HepG2 (cell line): ENCODE measurements at regions not wholly inside any gene's neighbourhood (a gene's known extent, or its start where the extent isn't known, plus 50 kb on each side); places are given as distances from the start of the nearest gene placed in this dataset.

ENCODE experiments used
- ATAC-seq: fragments of 200-7000 bp; cut with Tn5 transposase; 3 replicates; pipeline ENCODE4 v1.9.1; 2020; ENCODE audit warnings: mild to moderate bottlenecking, moderate library complexity
- BruUV-seq: library from RNA; stranded (reverse); fragments of 400-500 nt; replicated peaks from 2 replicates; lab custom pipeline; 2021; lab: Mats Ljungman, UMichigan
- CTCF ChIA-PET: fragments of 300-600 bp; formaldehyde crosslinking; extraction: SDS; loops from one replicate; lab custom pipeline; 2021; ENCODE audit warnings: low total read pairs, inconsistent platforms, low intra/inter-chr PET ratio; lab: Yijun Ruan, JAX
- POLR2A ChIA-PET: fragments of 350-600 bp; sonication (Branson Sonifier 250); formaldehyde crosslinking; loops from one replicate; lab custom pipeline; 2020; ENCODE audit warnings: antibody characterized with exemption, inconsistent platforms; lab: Yijun Ruan, JAX
- DNase-seq: peaks from one replicate; pipeline ENCODE4 v3.0.0-alpha.2; 2015; ENCODE audit warnings: low spot score
- FAIRE-seq: peaks from 3 replicates; lab custom pipeline; 2011; peaks lifted over from hg19 to GRCh38; lab: Jason Lieb, UNC
- H2AFZ ChIP-seq: one replicate; pipeline ENCODE4 v1.6.1; 2011; ENCODE audit warnings: low read length, inconsistent platforms
- H3K27ac ChIP-seq: fragments of 300-600 bp; 3 replicates; pipeline ENCODE4 v1.8.0; 2011; ENCODE audit warnings: mixed run types, mild to moderate bottlenecking, mixed read lengths, low read length, inconsistent platforms; ENCODE audit not compliant: insufficient read depth; ENCODE audit errors: extremely low read length
- H3K27me3 ChIP-seq, 2 experiments: fragments of 200-600 bp in 1 of 2; 2 replicates in 1 of 2; 3 replicates in 1 of 2; pipeline versions ENCODE4 v1.6.0 to v1.8.0; 2011; ENCODE audit warnings: low read length in 2 of 2, mild to moderate bottlenecking in 2 of 2, moderate library complexity in 2 of 2, inconsistent platforms in 1 of 2; ENCODE audit not compliant: insufficient read depth in 2 of 2, control insufficient read depth in 1 of 2
- H3K36me3 ChIP-seq, 2 experiments: fragments of 200-600 bp in 1 of 2; replicated peaks in 1 of 2; 2 replicates in 1 of 2; 3 replicates in 1 of 2; pipeline versions ENCODE4 v1.5.1 to v1.8.0; 2011; ENCODE audit warnings: low read length in 2 of 2, inconsistent platforms in 1 of 2; ENCODE audit not compliant: insufficient read depth in 2 of 2, control insufficient read depth in 1 of 2
- H3K4me1 ChIP-seq: 2 replicates; pipeline ENCODE4 v1.5.1; 2012; ENCODE audit warnings: low read length, inconsistent platforms; ENCODE audit not compliant: insufficient read depth
- H3K4me2 ChIP-seq: 2 replicates; pipeline ENCODE4 v1.6.0; 2011; ENCODE audit warnings: low read depth, low read length, inconsistent platforms
- H3K4me3 ChIP-seq, 3 experiments: fragments of 200-600 bp in 1 of 3; sonication (generic), shearing (Covaris generic) in 1 of 3; replicated peaks in 1 of 3; 2 replicates each; pipeline ENCODE4 v1.5.1; 2011 to 2016; ENCODE audit warnings: low read length in 3 of 3, inconsistent platforms in 2 of 3, low read depth in 2 of 3, mild to moderate bottlenecking in 2 of 3, control low read depth in 1 of 3, mixed read lengths in 1 of 3; ENCODE audit not compliant: insufficient read depth in 1 of 3
- H3K79me2 ChIP-seq: one replicate; pipeline ENCODE4 v1.6.1; 2011; ENCODE audit warnings: low read length, inconsistent platforms; ENCODE audit not compliant: insufficient read depth
- H3K9ac ChIP-seq: 2 replicates; pipeline ENCODE4 v1.6.0; 2011; ENCODE audit warnings: mild to moderate bottlenecking, low read depth, low read length, inconsistent platforms; ENCODE audit not compliant: insufficient read depth
- H3K9me3 ChIP-seq: 2 replicates; pipeline ENCODE4 v1.5.1; 2012; ENCODE audit warnings: mild to moderate bottlenecking, low read length
- H4K20me1 ChIP-seq: 2 replicates; pipeline ENCODE4 v1.6.0; 2011; ENCODE audit warnings: inconsistent platforms, mild to moderate bottlenecking, low read length, moderate library complexity; ENCODE audit not compliant: insufficient read depth
- ELF1 ChIP-seq: sonication (generic); formaldehyde crosslinking; IDR thresholded peaks from 2 replicates; pipeline ENCODE4 v1.4.0; 2020; ENCODE audit warnings: missing genetic modification reagents
- FOSL2 ChIP-seq: sonication (generic); formaldehyde crosslinking; IDR thresholded peaks from 2 replicates; pipeline ENCODE4 v1.4.0; 2020; ENCODE audit warnings: missing genetic modification reagents
- HNF4A ChIP-seq: sonication (generic); formaldehyde crosslinking; IDR thresholded peaks from 2 replicates; pipeline ENCODE4 v1.4.0; 2020; ENCODE audit warnings: missing genetic modification reagents
- ONECUT2 ChIP-seq: sonication (generic); formaldehyde crosslinking; IDR thresholded peaks from 2 replicates; pipeline ENCODE4 v1.4.0; 2020; ENCODE audit warnings: missing genetic modification reagents
- ZNF468 ChIP-seq: sonication (generic); formaldehyde crosslinking; IDR thresholded peaks from 2 replicates; pipeline ENCODE4 v1.8.0; 2022; ENCODE audit warnings: mild to moderate bottlenecking, moderate library complexity, missing genetic modification reagents
- WGBS: methylation state at CpG from one replicate; pipeline ENCODE4 v1.1.6; 2017; ENCODE audit warnings: low lambda C conversion rate; 5-methylcytosine and 5-hydroxymethylcytosine counted together
- in situ Hi-C: cut with HindIII; loops from 2 replicates; pipeline ENCODE4 v1.10.0; 2017; ENCODE audit warnings: low pct_unique_long_range_greater_than_20kb; ENCODE audit not compliant: extremely low pct_ligation_motif_present
- intact Hi-C: fragments of 100-400 bp; cut with micrococcal nuclease; formaldehyde crosslinking; loops from one replicate; pipeline ENCODE4 v1.10.0; 2022; ENCODE audit not compliant: unreplicated experiment
- TF ChIP-seq, protein P1 (sequence below), 2 experiments: sonication (generic) in 1 of 2; formaldehyde crosslinking in 1 of 2; IDR thresholded peaks; 2 replicates each; pipeline versions ENCODE4 v1.5.1 to v1.6.1; 2011 to 2020; ENCODE audit warnings: borderline replicate concordance in 1 of 2, low read depth in 1 of 2, low read length in 1 of 2, mild to moderate bottlenecking in 1 of 2, missing genetic modification reagents in 1 of 2, moderate library complexity in 1 of 2
- TF ChIP-seq, protein P2 (sequence below): sonication (generic); formaldehyde crosslinking; IDR thresholded peaks from 2 replicates; pipeline ENCODE4 v1.4.0; 2020; ENCODE audit warnings: missing genetic modification reagents

DNA sequence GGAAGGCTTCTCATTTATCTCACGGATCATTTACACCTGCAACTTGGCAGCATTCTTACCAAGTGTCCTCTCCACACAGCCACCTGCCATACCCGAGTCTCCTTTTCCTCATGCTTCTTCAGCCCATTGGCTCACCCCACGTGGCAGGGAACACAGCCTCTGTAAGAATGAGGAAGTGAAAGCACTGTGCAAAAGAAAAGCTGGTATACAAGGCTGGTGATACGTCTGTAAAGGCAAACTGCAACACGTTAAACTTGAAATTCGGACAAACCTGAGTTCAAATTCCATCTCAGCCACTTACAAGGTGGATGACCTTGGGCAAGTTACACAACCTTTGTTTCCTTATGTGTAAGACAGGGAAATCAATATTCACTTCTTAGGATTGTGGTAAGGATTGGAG lies 164.0 kb upstream of the RASGEF1B start:
- Histone ChIP-seq H3K79me2 (no peaks in the 10 kb centered on the region), H3K9ac (no peak overlapping the region), H3K27me3 (no peaks in the 10 kb centered on the region), H3K4me3 (no peak overlapping the region), H3K27ac (no peak overlapping the region), H4K20me1 (no peaks in the 10 kb centered on the region)
- CTCF ChIA-PET, result no interaction called here
- POLR2A ChIA-PET, result no interaction called here
- DNase-seq, result no peak
- TF ChIP-seq, protein P1, sequence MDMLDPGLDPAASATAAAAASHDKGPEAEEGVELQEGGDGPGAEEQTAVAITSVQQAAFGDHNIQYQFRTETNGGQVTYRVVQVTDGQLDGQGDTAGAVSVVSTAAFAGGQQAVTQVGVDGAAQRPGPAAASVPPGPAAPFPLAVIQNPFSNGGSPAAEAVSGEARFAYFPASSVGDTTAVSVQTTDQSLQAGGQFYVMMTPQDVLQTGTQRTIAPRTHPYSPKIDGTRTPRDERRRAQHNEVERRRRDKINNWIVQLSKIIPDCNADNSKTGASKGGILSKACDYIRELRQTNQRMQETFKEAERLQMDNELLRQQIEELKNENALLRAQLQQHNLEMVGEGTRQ (IDR thresholded peaks at IDR 0.05; ENCODE audit: low read depth, low read length), result 0 out of 2 replicates have a peak, but pooled peaks have one; percentile 30
- TF ChIP-seq, protein P1 (CRISPR knock-in tag; IDR thresholded peaks at IDR 0.05; ENCODE audit: borderline replicate concordance), result no peak
- TF ChIP-seq ELF1 (0 out of 2 replicates have a peak, but pooled peaks have one; percentile 13), FOSL2 (CRISPR knock-in tag) (no peak), ONECUT2 (0 out of 2 replicates have a peak, but pooled peaks have one; percentile 37), ZNF468 (CRISPR knock-in tag) (no peak), HNF4A (0 out of 2 replicates have a peak, but pooled peaks have one; percentile 15)
- TF ChIP-seq, protein P2, sequence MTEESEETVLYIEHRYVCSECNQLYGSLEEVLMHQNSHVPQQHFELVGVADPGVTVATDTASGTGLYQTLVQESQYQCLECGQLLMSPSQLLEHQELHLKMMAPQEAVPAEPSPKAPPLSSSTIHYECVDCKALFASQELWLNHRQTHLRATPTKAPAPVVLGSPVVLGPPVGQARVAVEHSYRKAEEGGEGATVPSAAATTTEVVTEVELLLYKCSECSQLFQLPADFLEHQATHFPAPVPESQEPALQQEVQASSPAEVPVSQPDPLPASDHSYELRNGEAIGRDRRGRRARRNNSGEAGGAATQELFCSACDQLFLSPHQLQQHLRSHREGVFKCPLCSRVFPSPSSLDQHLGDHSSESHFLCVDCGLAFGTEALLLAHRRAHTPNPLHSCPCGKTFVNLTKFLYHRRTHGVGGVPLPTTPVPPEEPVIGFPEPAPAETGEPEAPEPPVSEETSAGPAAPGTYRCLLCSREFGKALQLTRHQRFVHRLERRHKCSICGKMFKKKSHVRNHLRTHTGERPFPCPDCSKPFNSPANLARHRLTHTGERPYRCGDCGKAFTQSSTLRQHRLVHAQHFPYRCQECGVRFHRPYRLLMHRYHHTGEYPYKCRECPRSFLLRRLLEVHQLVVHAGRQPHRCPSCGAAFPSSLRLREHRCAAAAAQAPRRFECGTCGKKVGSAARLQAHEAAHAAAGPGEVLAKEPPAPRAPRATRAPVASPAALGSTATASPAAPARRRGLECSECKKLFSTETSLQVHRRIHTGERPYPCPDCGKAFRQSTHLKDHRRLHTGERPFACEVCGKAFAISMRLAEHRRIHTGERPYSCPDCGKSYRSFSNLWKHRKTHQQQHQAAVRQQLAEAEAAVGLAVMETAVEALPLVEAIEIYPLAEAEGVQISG (CRISPR knock-in tag), result no peak
- TF ChIP-seq, all 625 proteins: peak for 4
- no peak overlapping the region for H2AFZ ChIP-seq
- FAIRE-seq (no peak), ATAC-seq (no peak)
- in situ Hi-C loops (no loop called here), intact Hi-C loops (no loop called here)
- 17% methylated on average over 6 of the region's 6 CpGs for WGBS
- no peaks in the 10 kb centered on the region for H3K9me3 ChIP-seq
- H3K36me3 ChIP-seq, result no peaks in the 10 kb centered on the region
- no TSS peak for BruUV-seq
- peak overlapping the region; percentile 37; the same call in 1 of the 2 replicates for H3K4me2 ChIP-seq
- peaks cover 8% of the 10 kb centered on the region; the same call in 1 of the 2 replicates for H3K4me1 ChIP-seq
